Renal cortex interstitium (tissue), 11 donors: ENCODE measurements at regions not wholly inside any gene's neighbourhood (a gene's known extent, or its start where the extent isn't known, plus 50 kb on each side); places are given as distances from the start of the nearest gene placed in this dataset.
A peak's percentile ranks its signal among the peaks of the same experiment; 100 is the strongest.
"Not testable (repeated sequence)": the region's sequence is repeated elsewhere in the genome, so short reads cannot be mapped to it uniquely, and the experiment has no call there.

Experiments
- DNase-seq, 11 donors: peaks; one replicate each; pipeline ENCODE4 v3.0.0-alpha.2; 2013; ENCODE audit warnings: low read depth in 9 of 11, low spot score in 4 of 11; ENCODE audit errors: extremely low read depth in 1 of 11

GRCh38 chr2:220377482-220378155 lies 750.2 kb downstream of the SLC4A3 start:
- DNase-seq, result peak in 2 of 11 donors; percentile 4 to 17

- DNase-seq, result not testable (repeated sequence)
Observed at GRCh38 chr2:220387758-220388157, 760.3 kb downstream of the SLC4A3 start.

DNA sequence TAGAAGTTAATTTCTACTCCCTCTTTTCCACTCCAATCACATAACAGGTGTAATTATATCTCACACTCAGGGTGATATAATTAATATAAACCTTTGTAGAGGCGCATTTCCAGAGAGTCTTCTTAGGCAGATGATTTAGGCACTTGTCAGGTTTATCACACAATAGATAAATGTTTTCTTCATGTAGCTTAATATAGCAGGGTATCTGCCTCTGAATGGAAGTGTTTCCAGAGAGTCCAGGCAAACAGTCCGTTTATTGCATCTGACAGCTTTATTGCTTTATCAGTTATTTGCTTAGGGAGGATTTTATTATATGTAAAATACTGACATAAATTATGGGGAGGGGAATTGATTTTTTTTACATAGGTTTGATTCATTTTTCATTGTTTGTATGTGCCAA lies 766.3 kb downstream of the SLC4A3 start:
- no peak for DNase-seq

DNA sequence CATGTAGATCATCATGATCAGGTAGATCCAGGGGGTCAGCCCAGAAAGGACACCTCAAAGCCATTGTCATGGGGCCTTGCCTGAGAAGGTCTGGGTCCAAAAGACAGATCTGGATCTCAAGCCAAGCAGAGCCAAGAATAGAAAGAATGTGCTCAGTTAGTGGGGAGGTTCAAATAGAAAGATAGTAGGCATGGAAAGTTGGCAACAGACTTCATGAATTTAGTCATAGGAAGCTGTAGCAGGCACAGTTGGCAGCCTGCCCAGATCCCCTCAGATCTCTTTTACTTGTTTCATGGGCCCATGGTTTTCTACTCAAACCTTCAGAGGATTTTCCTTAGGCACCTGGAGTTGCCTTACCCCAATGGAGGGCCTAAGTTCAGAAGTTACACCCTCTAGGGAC lies 767.0 kb downstream of the SLC4A3 start:
- peak in 2 of 11 donors; percentile 8 to 12 for DNase-seq

GRCh38 chr2:220396287-220396686 lies 768.9 kb downstream of the SLC4A3 start:
- DNase-seq, result no peak

DNA sequence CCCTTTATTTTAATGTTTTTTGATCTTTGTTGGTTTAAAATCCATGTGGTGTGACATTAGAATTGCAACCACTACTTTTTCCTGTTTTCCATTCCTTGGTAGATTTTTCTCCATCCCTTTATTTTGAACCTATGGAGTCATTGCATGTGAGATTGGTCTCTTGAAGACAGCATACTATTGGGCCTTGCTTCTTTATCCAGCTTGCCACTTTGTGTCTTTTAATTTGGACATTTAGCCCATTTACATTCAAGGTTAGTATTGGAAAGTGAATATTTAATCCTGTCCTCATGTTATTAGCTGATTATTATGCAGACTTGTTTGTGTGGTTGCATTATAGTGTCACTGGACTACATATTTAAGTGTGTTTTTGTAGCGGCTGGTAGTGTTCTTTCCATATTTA lies 782.9 kb downstream of the SLC4A3 start:
- no peak for DNase-seq

GRCh38 chr2:220417503-220417902 lies 790.1 kb downstream of the SLC4A3 start:
- DNase-seq, result no peak

- DNase-seq, result no peak
Observed at GRCh38 chr2:220419647-220420046, 792.2 kb downstream of the SLC4A3 start.

DNA sequence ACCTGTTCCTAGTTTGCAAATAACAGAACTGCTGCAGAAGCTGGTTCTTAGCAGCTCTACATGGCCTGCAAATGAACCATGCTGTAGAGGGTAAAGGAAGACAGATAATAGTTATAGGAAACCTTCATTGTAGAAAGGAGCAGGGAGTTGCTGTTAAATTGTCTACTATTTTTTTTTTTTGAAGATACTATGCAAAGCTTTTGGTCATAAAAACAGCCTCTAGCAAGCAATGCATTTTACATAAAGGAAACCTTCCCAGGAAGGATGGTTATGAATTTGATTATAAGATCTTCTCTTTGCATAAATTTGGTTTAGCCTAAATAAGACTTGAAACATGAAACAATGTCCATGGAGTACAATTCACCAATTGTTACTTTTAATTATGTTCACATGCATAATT lies 793.4 kb downstream of the SLC4A3 start:
- DNase-seq, result no peak

GRCh38 chr2:220422676-220423075 lies 795.2 kb downstream of the SLC4A3 start:
- no peak for DNase-seq

GRCh38 chr2:220424561-220424960 lies 797.1 kb downstream of the SLC4A3 start:
- no peak for DNase-seq

DNA sequence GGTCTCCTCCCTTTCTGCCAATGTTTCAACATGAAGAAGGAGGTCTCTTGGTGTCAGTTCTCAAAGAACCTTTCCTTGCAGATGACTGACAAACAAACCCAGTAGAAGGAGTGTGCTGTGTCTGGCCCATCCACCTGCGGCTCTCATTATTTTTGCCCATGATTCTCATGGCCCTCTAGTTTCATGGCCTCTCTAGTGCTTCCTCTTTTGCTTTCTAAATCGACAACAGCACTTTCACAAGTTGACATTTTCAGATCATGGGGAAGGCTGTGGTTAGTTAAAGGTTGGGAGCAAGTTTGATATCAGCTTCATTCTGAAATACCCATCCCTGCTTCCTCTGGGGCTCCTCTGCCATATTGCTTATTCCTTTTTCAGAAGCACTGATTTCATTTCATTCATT lies 805.2 kb downstream of the SLC4A3 start:
- no peak for DNase-seq

- DNase-seq, result peak in 3 of 11 donors; percentile 1 to 5 (median 5)
Observed at GRCh38 chr2:220433131-220433530, 805.7 kb downstream of the SLC4A3 start.

GRCh38 chr2:220434385-220434784 lies 807.0 kb downstream of the SLC4A3 start:
- no peak for DNase-seq

- DNase-seq, result no peak
Observed at GRCh38 chr2:220437938-220438337, 810.5 kb downstream of the SLC4A3 start.

DNA sequence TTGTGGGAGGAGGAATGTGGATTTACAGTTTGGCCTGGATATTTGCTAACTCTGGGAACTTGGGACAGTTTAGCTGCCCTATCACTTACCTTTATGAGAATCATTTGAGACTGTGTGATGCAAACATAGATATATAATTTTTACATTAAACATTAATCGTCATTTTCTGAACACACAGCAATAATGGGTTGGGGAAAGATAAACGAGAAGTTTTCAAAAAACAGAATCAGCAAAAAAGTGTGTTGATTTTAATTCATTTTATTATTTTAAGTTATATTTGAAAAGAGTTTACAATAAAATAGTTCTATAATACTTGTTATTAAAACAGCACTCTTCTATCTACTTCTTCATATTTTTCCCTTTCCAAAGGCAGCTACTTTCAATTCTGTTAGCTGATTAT lies 813.3 kb downstream of the SLC4A3 start:
- no peak for DNase-seq

- DNase-seq, result no peak
Observed at GRCh38 chr2:220441404-220441803, 814.0 kb downstream of the SLC4A3 start.

DNA sequence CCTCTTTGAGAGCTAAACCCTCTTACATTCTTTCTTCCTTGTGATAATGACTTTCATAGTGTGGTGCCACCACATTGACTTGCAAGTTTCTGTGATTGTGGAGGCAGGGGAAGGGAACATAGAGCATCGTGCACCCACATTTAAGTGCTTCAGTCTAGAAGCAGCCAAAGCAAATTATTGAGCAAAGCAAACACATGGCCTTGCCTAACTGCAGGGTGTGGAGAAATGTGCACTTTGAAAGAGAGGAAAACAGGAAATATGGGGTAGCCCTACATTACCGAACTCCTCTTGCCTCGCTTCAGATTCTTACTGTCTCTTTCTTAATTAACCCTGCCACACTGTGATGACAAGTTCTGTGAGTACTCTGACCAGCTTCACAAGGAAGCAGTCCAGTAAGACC lies 814.6 kb downstream of the SLC4A3 start:
- no peak for DNase-seq

GRCh38 chr2:220445429-220446105 lies 818.1 kb downstream of the SLC4A3 start:
- no peak for DNase-seq

DNA sequence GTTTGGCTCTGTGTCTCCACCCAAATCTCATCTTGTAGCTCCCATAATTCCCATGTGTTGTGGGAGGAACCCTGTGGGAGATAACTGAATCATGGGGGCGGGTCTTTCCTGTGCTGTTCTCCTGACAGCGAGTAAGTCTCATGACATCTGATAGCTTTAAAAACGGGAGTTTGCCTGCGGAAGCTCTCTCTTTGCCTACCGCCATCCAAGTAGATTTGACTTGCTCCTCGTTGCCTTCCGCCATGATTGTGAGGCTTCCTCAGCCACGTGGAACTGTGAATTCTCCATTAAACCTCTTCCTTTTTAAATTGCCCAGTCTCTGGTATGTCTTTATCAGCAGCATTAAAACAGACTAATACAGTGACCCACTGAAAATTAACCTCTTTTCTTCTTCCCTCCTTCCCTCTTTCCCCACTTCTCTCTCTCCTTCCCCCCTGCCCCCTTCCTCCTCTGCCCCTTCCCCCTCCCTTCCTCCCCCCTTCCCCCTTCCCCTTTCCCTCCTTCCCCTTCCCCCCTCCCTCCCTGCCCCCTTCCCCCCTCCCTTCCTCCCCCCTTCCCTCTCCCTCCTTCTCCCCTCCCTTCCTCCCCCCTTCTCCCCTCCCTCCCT lies 818.8 kb downstream of the SLC4A3 start:
- no peak for DNase-seq

DNA sequence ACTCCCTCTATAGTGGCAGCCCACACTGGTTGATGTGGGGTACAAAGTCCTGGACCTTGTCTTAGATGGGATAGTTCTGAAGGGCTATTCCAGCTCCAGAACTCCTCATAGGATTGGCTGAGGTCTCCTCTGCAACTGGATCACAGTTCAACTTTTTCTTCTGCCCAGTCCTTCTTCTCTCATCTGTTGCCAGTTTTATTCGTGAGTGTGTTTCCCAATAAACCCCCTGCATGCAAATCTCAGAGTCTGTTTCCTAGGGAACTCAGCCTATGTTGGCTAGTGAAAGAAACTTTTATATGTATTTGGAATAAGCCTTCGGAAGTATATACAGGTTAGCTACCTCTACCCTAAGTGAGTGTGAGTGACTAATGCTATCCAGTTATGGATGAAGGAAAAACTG lies 823.4 kb downstream of the SLC4A3 start:
- no peak for DNase-seq
